ENCODE measurements at regions not wholly inside any gene's neighbourhood (a gene's known extent, or its start where the extent isn't known, plus 50 kb on each side); places are given as distances from the start of the nearest gene placed in this dataset.

DNA sequence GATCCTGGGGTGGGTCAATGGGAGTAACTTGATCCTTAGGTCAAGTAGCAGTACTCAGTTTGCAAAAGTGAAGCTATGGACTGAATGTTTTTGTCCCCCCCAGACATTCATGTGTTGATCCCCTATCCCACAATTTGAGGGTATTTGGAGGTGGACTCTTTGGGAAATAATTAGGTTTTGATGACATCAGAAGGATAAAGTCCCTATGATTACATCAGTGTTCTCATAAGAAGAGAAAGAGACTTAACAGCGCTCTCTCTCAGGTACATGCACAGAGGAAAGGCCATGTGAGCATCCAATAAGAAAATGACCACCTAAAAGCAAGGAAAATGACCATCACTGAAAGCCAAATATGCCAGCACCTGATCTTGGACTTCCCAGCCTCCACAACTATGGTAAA is 550.8 kb downstream of the FOXG1 start:
- Histone ChIP-seq H3K36me3 (ENCODE audit: control insufficient read depth, insufficient read depth, low read length) (no peaks in the 10 kb centered on the region), H4K91ac (ENCODE audit: insufficient read depth, low read depth, low read length) (no peak overlapping the region), H2BK15ac (ENCODE audit: low read depth, low read length) (no peak overlapping the region), H3K27me3 (ENCODE audit: control insufficient read depth, insufficient read depth, low read length) (no peaks in the 10 kb centered on the region), H2AK5ac (ENCODE audit: low read depth, low read length) (no peak overlapping the region), H3K56ac (ENCODE audit: extremely low read depth, insufficient read depth, low read length) (no peak overlapping the region), H3K4me2 (ENCODE audit: low read depth, low read length) (no peak overlapping the region), H3K4ac (ENCODE audit: low read depth, low read length) (no peak overlapping the region), H3K9me1 (ENCODE audit: insufficient read depth, low read length) (no peaks in the 10 kb centered on the region; the same call in 1 of the 2 replicates), H4K20me1 (ENCODE audit: insufficient read depth, low read length) (no peaks in the 10 kb centered on the region), H3K4me1 (ENCODE audit: control insufficient read depth, insufficient read depth, low read length) (no peaks in the 10 kb centered on the region; the same call in 1 of the 2 replicates), H3K27ac (ENCODE audit: insufficient read depth, low read length) (no peak overlapping the region), H4K8ac (ENCODE audit: low read depth in 2 of 2, low read length in 2 of 2) (no peak overlapping the region), H3K9me3 (ENCODE audit: control insufficient read depth, insufficient read depth, low read length) (no peaks in the 10 kb centered on the region), H3K79me1 (ENCODE audit: low read depth in 1 of 2, low read length in 2 of 2) (no peaks in the 10 kb centered on the region), H2BK20ac (ENCODE audit: low read depth, low read length) (no peak overlapping the region), H2AFZ (replicated peaks; ENCODE audit: low read length, poor library complexity) (no peak overlapping the region), H3K18ac (ENCODE audit: low read depth, low read length) (no peak overlapping the region), H3K23ac (ENCODE audit: low read depth, low read length) (no peak overlapping the region), H3K4me3 (ENCODE audit: insufficient read depth, low read depth, low read length) (no peak overlapping the region), H2AK9ac (replicated peaks; ENCODE audit: low read depth, low read length, poor library complexity) (no peak overlapping the region), H3K14ac (replicated peaks; ENCODE audit: low read depth, low read length) (no peak overlapping the region), H2BK5ac (ENCODE audit: low read depth, low read length, poor library complexity, severe bottlenecking) (no peak overlapping the region), H2BK120ac (ENCODE audit: low read depth, low read length) (no peak overlapping the region), H3K9ac (ENCODE audit: low read depth, low read length) (no peak overlapping the region), H4K5ac (ENCODE audit: low read depth, low read length) (no peak overlapping the region)
- CTCF ChIA-PET, result no interaction called here
- no CpG with 5 or more reads among the region's 1 CpG for WGBS, 2 experiments (ENCODE audit: extremely low coverage in 2 of 2, insufficient read length in 1 of 2)
- BruUV-seq (replicated peaks), result no TSS peak
- no peak for TF ChIP-seq FOS (IDR thresholded peaks at IDR 0.05; ENCODE audit: low read depth, low read length)
- no peak for TF ChIP-seq BHLHE40 (IDR thresholded peaks at IDR 0.05; ENCODE audit: low read depth, low read length)
- no peak for TF ChIP-seq RCOR1 (IDR thresholded peaks at IDR 0.05; ENCODE audit: insufficient replicate concordance, low read length)
- no peak for TF ChIP-seq MXI1 (IDR thresholded peaks at IDR 0.05; ENCODE audit: borderline replicate concordance, low read depth, low read length)
- no peak for TF ChIP-seq CHD1 (IDR thresholded peaks at IDR 0.05; ENCODE audit: low read depth, low read length)
- no peak for TF ChIP-seq MAFK (IDR thresholded peaks at IDR 0.05; ENCODE audit: low read depth, low read length)
- no peak for TF ChIP-seq CEBPB (IDR thresholded peaks at IDR 0.05; ENCODE audit: low read depth, low read length)
- TF ChIP-seq, protein P1, sequence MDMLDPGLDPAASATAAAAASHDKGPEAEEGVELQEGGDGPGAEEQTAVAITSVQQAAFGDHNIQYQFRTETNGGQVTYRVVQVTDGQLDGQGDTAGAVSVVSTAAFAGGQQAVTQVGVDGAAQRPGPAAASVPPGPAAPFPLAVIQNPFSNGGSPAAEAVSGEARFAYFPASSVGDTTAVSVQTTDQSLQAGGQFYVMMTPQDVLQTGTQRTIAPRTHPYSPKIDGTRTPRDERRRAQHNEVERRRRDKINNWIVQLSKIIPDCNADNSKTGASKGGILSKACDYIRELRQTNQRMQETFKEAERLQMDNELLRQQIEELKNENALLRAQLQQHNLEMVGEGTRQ (IDR thresholded peaks at IDR 0.05; ENCODE audit: low read depth, low read length), result no peak
- no peak for TF ChIP-seq RAD21 (IDR thresholded peaks at IDR 0.05; ENCODE audit: low read length)
- TF ChIP-seq, protein P2, sequence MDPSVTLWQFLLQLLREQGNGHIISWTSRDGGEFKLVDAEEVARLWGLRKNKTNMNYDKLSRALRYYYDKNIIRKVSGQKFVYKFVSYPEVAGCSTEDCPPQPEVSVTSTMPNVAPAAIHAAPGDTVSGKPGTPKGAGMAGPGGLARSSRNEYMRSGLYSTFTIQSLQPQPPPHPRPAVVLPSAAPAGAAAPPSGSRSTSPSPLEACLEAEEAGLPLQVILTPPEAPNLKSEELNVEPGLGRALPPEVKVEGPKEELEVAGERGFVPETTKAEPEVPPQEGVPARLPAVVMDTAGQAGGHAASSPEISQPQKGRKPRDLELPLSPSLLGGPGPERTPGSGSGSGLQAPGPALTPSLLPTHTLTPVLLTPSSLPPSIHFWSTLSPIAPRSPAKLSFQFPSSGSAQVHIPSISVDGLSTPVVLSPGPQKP (IDR thresholded peaks at IDR 0.05; ENCODE audit: borderline replicate concordance, low read depth, low read length), result no peak
- TF ChIP-seq, protein P3, sequence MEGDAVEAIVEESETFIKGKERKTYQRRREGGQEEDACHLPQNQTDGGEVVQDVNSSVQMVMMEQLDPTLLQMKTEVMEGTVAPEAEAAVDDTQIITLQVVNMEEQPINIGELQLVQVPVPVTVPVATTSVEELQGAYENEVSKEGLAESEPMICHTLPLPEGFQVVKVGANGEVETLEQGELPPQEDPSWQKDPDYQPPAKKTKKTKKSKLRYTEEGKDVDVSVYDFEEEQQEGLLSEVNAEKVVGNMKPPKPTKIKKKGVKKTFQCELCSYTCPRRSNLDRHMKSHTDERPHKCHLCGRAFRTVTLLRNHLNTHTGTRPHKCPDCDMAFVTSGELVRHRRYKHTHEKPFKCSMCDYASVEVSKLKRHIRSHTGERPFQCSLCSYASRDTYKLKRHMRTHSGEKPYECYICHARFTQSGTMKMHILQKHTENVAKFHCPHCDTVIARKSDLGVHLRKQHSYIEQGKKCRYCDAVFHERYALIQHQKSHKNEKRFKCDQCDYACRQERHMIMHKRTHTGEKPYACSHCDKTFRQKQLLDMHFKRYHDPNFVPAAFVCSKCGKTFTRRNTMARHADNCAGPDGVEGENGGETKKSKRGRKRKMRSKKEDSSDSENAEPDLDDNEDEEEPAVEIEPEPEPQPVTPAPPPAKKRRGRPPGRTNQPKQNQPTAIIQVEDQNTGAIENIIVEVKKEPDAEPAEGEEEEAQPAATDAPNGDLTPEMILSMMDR (conservative IDR thresholded peaks at IDR 0.05; ENCODE audit: low read depth, low read length), result no peak
- no peak for TF ChIP-seq RFX5 (IDR thresholded peaks at IDR 0.05; ENCODE audit: low read depth, low read length)
- no peak for TF ChIP-seq SMC3 (IDR thresholded peaks at IDR 0.05; ENCODE audit: low read depth, low read length)
- TF ChIP-seq POLR2A (IDR thresholded peaks at IDR 0.05; ENCODE audit: low read depth, low read length), result no peak
- no peak for TF ChIP-seq NFE2L2 (IDR thresholded peaks at IDR 0.05; ENCODE audit: low read depth, low read length)
- ATAC-seq (ENCODE audit: low read depth) (no peak), DNase-seq (no peak)
- POLR2A ChIA-PET (ENCODE audit: unreplicated experiment), result no interaction called here
- dilution Hi-C loops (cut with HindIII; ENCODE audit: low sequenced_read_pairs, unreplicated experiment) (no loop called here), in situ Hi-C loops (cut with MboI; ENCODE audit: low sequenced_read_pairs) (no loop called here), intact Hi-C loops (cut with micrococcal nuclease) (no loop called here)

All from IMR-90 (cell line).